ENCODE measurements at regions not wholly inside any gene's neighbourhood (a gene's known extent, or its start where the extent isn't known, plus 50 kb on each side); places are given as distances from the start of the nearest gene placed in this dataset.

DNA sequence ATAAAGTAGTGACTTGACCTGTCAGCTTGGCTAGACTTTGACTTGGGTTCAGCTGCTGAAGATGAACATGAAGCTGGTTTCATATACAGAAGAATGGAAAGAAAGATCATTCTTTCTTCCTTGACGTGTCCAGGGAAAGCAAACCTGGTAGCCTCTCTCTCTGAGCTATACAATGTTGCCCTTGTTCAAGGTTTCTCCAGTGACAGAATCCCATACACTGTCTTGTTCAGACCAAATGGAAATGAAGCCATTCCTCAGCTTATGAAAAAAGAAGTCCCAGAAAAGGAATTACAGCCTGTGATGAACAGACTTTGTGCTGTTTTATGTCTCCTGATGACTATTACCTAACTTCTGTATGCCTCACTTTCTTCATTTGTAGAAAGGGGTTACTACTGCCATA, 349.8 kb upstream of the KLF4 start:
- no peaks in the 10 kb centered on the region for H3K36me3 ChIP-seq (replicated peaks in 1 of 2; ENCODE audit: control insufficient read depth in 1 of 2, insufficient read depth in 2 of 2, low read length in 2 of 2)
- no peak for FAIRE-seq
- no peaks in the 10 kb centered on the region for H3K4me1 ChIP-seq (ENCODE audit: insufficient read depth, low read length)
- no peak for ATAC-seq
- H3K27me3 ChIP-seq (ENCODE audit: control insufficient read depth in 1 of 2, insufficient read depth in 2 of 2, low read length in 2 of 2), result no peaks in the 10 kb centered on the region; a peak in 1 of 5 replicates
- no peak overlapping the region for H2AFZ ChIP-seq (ENCODE audit: low read length)
- H3K4me3 ChIP-seq (replicated peaks in 1 of 3; ENCODE audit: insufficient read depth in 1 of 3, low read depth in 2 of 3, low read length in 3 of 3), result no peak overlapping the region
- in situ Hi-C loops (cut with HindIII; ENCODE audit: extremely low pct_ligation_motif_present, low pct_unique_long_range_greater_than_20kb) (no loop called here), intact Hi-C loops (cut with micrococcal nuclease; ENCODE audit: unreplicated experiment) (no loop called here)
- ChIA-PET POLR2A (no interaction called here), CTCF (ENCODE audit: low intra/inter-chr PET ratio, low total read pairs) (no interaction called here)
- H3K27ac ChIP-seq (ENCODE audit: extremely low read length, insufficient read depth, low read length), result no peak overlapping the region
- no peaks in the 10 kb centered on the region for H3K9me3 ChIP-seq (ENCODE audit: low read length)
- H3K4me2 ChIP-seq (ENCODE audit: low read depth, low read length), result no peak overlapping the region
- 0% methylated on average over 1 of the region's 1 CpG for WGBS (ENCODE audit: low lambda C conversion rate)
- no peak for TF ChIP-seq ZNF777 (CRISPR knock-in tag; IDR thresholded peaks at IDR 0.05)
- no peak for TF ChIP-seq ZNF547 (CRISPR knock-in tag; IDR thresholded peaks at IDR 0.05)
- no peak for TF ChIP-seq ZNF616 (CRISPR knock-in tag; IDR thresholded peaks at IDR 0.05; ENCODE audit: low read depth)
- no peak for TF ChIP-seq MEIS2 (CRISPR knock-in tag; IDR thresholded peaks at IDR 0.05)
- TF ChIP-seq ZNF740 (CRISPR knock-in tag; IDR thresholded peaks at IDR 0.05), result no peak
- TF ChIP-seq CBFB (CRISPR knock-in tag; IDR thresholded peaks at IDR 0.05), result no peak
- no peak for TF ChIP-seq HNF4A (CRISPR knock-in tag; IDR thresholded peaks at IDR 0.05)
- TF ChIP-seq, protein P1, sequence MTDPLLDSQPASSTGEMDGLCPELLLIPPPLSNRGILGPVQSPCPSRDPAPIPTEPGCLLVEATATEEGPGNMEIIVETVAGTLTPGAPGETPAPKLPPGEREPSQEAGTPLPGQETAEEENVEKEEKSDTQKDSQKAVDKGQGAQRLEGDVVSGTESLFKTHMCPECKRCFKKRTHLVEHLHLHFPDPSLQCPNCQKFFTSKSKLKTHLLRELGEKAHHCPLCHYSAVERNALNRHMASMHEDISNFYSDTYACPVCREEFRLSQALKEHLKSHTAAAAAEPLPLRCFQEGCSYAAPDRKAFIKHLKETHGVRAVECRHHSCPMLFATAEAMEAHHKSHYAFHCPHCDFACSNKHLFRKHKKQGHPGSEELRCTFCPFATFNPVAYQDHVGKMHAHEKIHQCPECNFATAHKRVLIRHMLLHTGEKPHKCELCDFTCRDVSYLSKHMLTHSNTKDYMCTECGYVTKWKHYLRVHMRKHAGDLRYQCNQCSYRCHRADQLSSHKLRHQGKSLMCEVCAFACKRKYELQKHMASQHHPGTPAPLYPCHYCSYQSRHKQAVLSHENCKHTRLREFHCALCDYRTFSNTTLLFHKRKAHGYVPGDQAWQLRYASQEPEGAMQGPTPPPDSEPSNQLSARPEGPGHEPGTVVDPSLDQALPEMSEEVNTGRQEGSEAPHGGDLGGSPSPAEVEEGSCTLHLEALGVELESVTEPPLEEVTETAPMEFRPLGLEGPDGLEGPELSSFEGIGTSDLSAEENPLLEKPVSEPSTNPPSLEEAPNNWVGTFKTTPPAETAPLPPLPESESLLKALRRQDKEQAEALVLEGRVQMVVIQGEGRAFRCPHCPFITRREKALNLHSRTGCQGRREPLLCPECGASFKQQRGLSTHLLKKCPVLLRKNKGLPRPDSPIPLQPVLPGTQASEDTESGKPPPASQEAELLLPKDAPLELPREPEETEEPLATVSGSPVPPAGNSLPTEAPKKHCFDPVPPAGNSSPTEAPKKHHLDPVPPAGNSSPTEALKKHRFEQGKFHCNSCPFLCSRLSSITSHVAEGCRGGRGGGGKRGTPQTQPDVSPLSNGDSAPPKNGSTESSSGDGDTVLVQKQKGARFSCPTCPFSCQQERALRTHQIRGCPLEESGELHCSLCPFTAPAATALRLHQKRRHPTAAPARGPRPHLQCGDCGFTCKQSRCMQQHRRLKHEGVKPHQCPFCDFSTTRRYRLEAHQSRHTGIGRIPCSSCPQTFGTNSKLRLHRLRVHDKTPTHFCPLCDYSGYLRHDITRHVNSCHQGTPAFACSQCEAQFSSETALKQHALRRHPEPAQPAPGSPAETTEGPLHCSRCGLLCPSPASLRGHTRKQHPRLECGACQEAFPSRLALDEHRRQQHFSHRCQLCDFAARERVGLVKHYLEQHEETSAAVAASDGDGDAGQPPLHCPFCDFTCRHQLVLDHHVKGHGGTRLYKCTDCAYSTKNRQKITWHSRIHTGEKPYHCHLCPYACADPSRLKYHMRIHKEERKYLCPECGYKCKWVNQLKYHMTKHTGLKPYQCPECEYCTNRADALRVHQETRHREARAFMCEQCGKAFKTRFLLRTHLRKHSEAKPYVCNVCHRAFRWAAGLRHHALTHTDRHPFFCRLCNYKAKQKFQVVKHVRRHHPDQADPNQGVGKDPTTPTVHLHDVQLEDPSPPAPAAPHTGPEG (CRISPR knock-in tag; IDR thresholded peaks at IDR 0.05), result no peak
- TF ChIP-seq, protein P2, sequence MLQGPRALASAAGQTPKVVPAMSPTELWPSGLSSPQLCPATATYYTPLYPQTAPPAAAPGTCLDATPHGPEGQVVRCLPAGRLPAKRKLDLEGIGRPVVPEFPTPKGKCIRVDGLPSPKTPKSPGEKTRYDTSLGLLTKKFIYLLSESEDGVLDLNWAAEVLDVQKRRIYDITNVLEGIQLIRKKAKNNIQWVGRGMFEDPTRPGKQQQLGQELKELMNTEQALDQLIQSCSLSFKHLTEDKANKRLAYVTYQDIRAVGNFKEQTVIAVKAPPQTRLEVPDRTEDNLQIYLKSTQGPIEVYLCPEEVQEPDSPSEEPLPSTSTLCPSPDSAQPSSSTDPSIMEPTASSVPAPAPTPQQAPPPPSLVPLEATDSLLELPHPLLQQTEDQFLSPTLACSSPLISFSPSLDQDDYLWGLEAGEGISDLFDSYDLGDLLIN (CRISPR knock-in tag; IDR thresholded peaks at IDR 0.05; ENCODE audit: borderline replicate concordance), result no peak
- no peak for TF ChIP-seq ZNF614 (CRISPR knock-in tag; IDR thresholded peaks at IDR 0.05; ENCODE audit: borderline replicate concordance)
- TF ChIP-seq ETS1 (CRISPR knock-in tag; IDR thresholded peaks at IDR 0.05), result no peak
- TF ChIP-seq RBM22 (optimal IDR thresholded peaks at IDR 0.05; ENCODE audit: low read length), result no peak
- no peak for TF ChIP-seq ZNF879 (CRISPR knock-in tag; IDR thresholded peaks at IDR 0.05)
- no peak for TF ChIP-seq ZNF18 (CRISPR knock-in tag; IDR thresholded peaks at IDR 0.05; ENCODE audit: insufficient replicate concordance)
- no peak for TF ChIP-seq HMGA1 (CRISPR knock-in tag; conservative IDR thresholded peaks at IDR 0.05)
- TF ChIP-seq ZFP62 (CRISPR knock-in tag; IDR thresholded peaks at IDR 0.05), result no peak
- DNase-seq (ENCODE audit: low spot score), result no peak
- H3K79me2 ChIP-seq (ENCODE audit: insufficient read depth, low read length), result no peaks in the 10 kb centered on the region
- H3K9ac ChIP-seq (ENCODE audit: insufficient read depth, low read depth, low read length), result no peak overlapping the region
- BruUV-seq (replicated peaks), result no TSS peak
- no peaks in the 10 kb centered on the region for H4K20me1 ChIP-seq (ENCODE audit: insufficient read depth, low read length)

Data from HepG2 (cell line).